NCI-H146 treated with DMSO at 0.1 percent for 48 hours (cell line): ENCODE measurements at regions not wholly inside any gene's neighbourhood (a gene's known extent, or its start where the extent isn't known, plus 50 kb on each side); places are given as distances from the start of the nearest gene placed in this dataset.
A peak's percentile ranks its signal among the peaks of the same experiment; 100 is the strongest.

Experiments used
- DNase-seq: peaks from one replicate; lab custom pipeline; 2025; ENCODE audit not compliant: unreplicated experiment; lab: John Stamatoyannopoulos, UW

DNA sequence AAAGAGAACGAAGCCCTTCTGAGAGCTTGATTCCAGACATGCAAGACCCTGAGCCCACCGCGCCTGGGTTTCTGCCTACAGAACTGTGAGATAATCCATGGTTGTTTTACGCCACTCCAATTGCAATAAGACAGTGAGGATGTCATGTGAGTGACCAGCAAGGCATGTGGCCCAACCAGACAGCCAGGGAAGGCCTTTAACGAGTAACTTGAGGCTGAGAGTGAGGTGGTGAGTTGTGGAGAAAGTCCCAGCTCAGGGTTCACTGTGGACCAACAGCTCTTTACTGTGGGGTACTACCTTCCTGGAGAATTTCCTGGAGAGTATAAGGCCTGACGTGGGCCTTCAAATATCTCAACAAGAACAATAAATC, 153.9 kb downstream of the ETS2 start:
- no peak for DNase-seq

DNA sequence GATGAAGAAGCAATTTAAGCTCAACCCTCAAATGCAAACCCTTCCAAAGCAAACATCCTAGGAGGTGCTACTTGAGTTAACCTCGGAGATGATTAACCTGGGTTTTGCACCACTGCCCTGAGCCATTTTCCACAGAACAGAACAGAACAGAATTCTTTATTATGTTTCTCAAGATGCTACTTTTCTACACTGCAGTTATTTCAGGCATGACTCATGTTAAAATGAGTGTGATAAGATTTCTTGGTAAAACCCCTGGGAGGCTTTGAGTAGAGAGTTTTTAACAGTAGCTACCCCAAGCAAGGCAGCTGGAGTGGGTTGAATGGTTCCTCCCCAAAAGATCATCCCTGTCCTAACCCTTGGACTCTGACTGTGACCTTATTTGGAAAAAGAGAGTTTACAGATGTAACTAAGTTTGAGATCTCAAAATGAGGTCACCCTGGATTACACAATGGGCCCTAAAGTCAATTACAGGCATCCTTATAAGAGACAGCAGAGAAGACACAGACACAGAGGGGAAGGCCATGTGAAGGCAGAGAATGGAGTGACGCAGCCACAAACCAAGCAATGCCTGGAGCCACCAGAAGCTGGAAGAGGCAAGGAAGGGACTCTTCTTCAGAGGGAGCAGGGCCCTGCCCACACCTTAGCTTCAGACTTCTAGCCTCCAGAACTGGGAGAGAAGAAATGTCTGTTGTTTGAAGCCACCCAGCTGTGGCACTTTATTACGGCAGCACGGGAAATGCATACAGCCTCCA, 153.4 kb downstream of the ETS2 start:
- DNase-seq = no peak

DNA sequence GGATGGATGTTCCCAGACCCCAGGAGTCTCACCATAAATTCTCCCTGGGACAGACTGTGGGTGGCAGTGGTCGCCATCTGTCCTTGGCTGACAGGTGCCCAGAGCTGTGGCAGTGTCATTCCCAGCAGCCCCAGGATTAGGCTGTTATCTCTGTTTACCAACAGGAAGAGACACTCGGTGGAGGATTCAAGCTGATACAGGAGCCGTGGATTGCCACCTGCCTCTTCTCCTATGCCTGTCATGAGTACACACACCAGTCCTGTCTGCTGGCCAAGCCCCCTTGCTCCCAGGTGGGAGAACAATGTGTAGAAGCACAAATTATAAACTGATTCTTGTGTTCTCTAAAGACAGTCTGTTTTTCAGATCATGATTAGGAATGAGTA, 152.6 kb downstream of the ETS2 start:
- peak; percentile 57 for DNase-seq

DNA sequence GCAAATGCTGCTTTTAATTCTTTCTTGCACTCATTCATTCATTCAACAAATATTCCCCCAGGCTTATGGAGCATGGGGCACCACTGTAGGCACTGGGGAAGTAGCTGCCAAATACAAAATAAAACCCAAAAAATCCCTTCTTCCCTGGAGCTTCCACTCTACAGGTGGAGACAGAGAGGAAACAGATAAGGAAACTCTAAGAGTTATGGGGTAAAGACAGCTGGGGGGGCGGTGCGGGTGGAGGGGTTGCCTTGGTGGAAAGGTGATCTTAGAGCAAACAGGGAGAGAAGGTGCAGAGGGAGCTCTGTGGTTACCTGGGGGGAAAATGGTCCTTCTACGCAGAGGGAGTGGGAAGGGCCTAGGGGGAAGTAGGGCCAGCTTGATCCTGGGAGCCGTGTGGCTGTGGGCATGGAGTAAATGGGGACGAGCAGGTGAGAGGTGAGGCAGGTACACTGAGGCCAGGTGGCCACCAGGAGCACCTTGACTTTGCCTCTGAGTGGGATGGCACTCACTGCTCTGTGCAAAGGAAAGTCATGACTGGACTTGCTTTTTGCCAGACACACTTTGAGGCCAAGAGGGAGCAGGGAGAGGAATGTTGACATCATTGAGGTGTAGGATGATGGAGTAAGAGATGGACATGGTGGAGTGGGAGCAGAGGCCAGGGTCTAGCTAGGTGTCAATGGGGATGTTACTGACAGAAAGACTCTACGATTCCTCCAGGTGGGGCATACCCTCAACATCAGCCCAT, 152.0 kb downstream of the ETS2 start:
- peak; percentile 39 for DNase-seq

GRCh38 chr21:38956856-38957571, 151.3 kb downstream of the ETS2 start:
- DNase-seq = peak; percentile 95

DNA sequence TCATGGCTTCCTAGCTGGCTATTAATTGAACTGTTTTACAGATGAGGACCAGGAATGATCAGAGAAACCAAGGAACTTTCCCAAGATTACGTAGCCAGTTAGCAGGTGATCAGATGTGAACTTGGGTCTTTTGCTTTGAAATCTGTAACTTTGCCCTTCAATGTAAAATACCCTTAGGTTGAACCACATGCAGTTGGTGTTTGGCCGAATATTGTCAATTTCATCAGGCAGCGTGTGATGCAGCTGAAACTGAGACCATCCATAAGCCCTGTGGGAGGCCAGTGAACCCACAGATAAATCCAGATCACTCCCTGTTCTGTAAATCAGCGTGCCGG, 150.8 kb downstream of the ETS2 start:
- no peak for DNase-seq

- no peak for DNase-seq
Observed at GRCh38 chr21:38956007-38956406, 150.3 kb downstream of the ETS2 start.

GRCh38 chr21:38955495-38955894, 149.8 kb downstream of the ETS2 start:
- DNase-seq = no peak

DNA sequence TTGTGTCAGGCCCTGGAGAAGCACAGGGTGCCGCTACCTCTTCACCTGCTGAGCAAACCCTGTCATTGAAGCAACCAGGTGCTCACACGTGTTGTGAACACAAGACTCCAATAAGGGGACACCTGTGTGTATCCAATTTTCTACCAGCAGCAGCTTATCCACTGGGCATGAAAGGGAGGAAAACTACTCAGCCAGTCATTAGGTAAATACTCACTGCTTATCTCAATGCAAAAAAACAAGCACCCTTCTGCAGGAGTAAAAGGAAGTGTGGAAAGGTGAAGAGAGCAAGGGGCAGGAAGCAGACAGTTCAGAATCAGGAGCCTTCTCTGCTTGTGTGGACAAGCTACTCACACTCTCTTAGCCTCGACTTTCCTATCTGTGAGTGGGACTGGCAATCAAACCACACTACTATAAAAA, 148.9 kb downstream of the ETS2 start:
- DNase-seq = peak; percentile 82

- DNase-seq = no peak
Observed at GRCh38 chr21:38953516-38953915, 147.8 kb downstream of the ETS2 start.

- DNase-seq = no peak
Observed at GRCh38 chr21:38952890-38953289, 147.2 kb downstream of the ETS2 start.

GRCh38 chr21:38951095-38951730, 145.5 kb downstream of the ETS2 start:
- DNase-seq = no peak

DNA sequence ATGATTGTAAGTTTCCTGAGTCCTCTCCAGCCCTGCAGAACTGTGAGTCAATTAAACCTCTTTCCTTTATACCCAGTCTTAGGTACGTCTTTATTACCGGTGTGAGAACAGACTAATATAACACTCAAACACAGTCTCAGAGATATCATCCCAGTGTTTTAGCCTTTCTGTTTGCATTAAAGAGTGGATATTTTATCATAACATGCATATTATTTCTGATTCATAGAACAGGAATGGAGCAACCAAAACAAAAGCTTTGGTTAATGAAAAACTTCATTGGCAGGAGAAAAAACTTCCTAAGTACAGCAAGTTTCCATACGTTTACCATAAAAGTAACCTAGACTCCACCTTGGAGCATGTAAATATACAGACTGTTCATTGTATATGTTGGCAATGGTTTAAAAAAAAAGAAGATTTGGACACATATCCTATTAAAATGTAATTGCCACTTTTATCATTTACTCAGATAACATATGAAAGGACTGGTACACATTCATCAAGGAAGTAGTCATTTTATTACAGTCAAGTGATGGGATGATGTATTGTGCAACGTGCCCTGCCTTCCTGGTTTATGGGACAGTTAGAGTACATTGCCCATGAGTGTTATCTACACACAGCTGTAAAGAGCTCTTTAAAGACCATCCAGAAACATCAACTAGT, 144.8 kb downstream of the ETS2 start:
- no peak for DNase-seq

GRCh38 chr21:38949070-38949380, 143.3 kb downstream of the ETS2 start:
- DNase-seq = no peak

GRCh38 chr21:38948377-38949069, 142.8 kb downstream of the ETS2 start:
- DNase-seq = no peak

- DNase-seq = peak; percentile 76
Observed at GRCh38 chr21:38945545-38946245, 140.0 kb downstream of the ETS2 start.

GRCh38 chr21:38944903-38945302, 139.2 kb downstream of the ETS2 start:
- DNase-seq = no peak

GRCh38 chr21:38944402-38944801, 138.7 kb downstream of the ETS2 start:
- DNase-seq = no peak

DNA sequence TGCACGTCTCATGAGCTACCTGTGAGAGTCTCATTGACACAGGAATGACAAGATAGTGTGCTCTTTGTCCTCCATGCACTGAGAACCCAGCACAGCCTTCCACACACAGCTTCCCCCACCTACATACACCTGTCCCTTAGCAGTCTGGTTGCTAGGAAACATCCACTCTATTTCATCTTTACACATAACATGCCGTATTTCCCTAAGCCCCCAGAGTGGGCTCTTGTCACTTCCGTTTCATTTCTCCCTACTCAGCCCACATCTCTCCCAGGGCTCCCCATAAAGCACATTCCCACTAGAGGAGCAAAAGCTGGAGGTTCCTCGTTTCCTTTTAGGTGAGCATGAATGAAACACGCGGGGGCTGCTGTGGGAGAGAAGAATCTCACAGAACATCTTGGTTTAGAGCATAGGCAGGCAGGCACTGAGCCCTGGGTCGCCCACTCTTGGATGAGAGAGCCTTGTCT, 137.1 kb downstream of the ETS2 start:
- no peak for DNase-seq

DNA sequence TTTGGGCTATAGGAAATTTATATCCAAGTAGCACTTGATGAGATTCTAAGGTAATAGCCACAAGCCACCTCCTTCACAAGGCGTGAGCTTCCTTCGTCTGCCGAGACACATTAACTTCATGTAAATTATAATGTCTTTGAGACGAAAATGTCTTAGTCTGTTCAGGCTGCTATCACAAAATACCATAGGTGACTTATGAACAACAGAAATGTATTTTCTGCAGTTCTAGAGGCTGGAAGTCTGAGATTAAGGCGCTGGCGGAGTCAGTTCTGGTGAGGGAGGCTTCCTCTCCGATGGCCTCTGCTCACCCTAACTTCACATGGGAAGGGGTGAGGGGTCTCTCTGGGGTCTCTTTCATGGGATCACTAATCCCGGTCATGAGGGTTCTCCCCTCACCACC, 133.0 kb downstream of the ETS2 start:
- DNase-seq = no peak
